Fibroblast of lung (primary cell): ENCODE measurements at regions not wholly inside any gene's neighbourhood (a gene's known extent, or its start where the extent isn't known, plus 50 kb on each side); places are given as distances from the start of the nearest gene placed in this dataset.

Experiments used
- DNase-seq, 2 donors: peaks; one replicate each; pipeline versions ENCODE4 v3.0.0 to v3.0.0-alpha.2; 2010; ENCODE audit warnings: low read depth in 2 of 2
- H2AFZ ChIP-seq: 2 replicates; pipeline ENCODE4 v1.5.1; 2012; ENCODE audit warnings: low read length, control low read depth, inconsistent platforms
- H3K27ac ChIP-seq: 2 replicates; pipeline ENCODE4 v1.5.1; 2011; ENCODE audit warnings: low read length, control low read depth; ENCODE audit not compliant: insufficient read depth
- H3K27me3 ChIP-seq: 2 replicates; pipeline ENCODE4 v1.5.1; 2011; ENCODE audit warnings: mild to moderate bottlenecking, low read length; ENCODE audit not compliant: control insufficient read depth, insufficient read depth
- H3K36me3 ChIP-seq: 2 replicates; pipeline ENCODE4 v1.5.1; 2011; ENCODE audit warnings: low read length; ENCODE audit not compliant: control insufficient read depth, insufficient read depth
- H3K4me1 ChIP-seq: 2 replicates; pipeline ENCODE4 v1.5.1; 2011; ENCODE audit warnings: low read length; ENCODE audit not compliant: control insufficient read depth, insufficient read depth; ENCODE audit errors: extremely low read depth
- H3K4me2 ChIP-seq: 2 replicates; pipeline ENCODE4 v1.5.1; 2011; ENCODE audit warnings: low read length, control low read depth; ENCODE audit not compliant: insufficient read depth; ENCODE audit errors: extremely low read depth
- H3K4me3 ChIP-seq, 4 experiments: fragments of 200-600 bp in 1 of 4; sonication (generic) in 1 of 4; replicated peaks in 1 of 4; 2 replicates each; pipeline ENCODE4 v1.5.1; 2011 to 2016; ENCODE audit warnings: low read length in 4 of 4, low read depth in 3 of 4, mild to moderate bottlenecking in 3 of 4, control low read depth in 2 of 4, inconsistent platforms in 1 of 4, mixed read lengths in 1 of 4; ENCODE audit not compliant: insufficient read depth in 1 of 4; ENCODE audit errors: control extremely low read depth in 1 of 4
- H3K79me2 ChIP-seq: 2 replicates; pipeline ENCODE4 v1.5.1; 2012; ENCODE audit warnings: mild to moderate bottlenecking, low read length, inconsistent platforms; ENCODE audit not compliant: control insufficient read depth, insufficient read depth
- H3K9ac ChIP-seq: 2 replicates; pipeline ENCODE4 v1.5.1; 2011; ENCODE audit warnings: mild to moderate bottlenecking, low read length, control low read depth; ENCODE audit not compliant: insufficient read depth
- H3K9me3 ChIP-seq: 2 replicates; pipeline ENCODE4 v1.5.1; 2012; ENCODE audit warnings: low read depth, low read length; ENCODE audit not compliant: control insufficient read depth, insufficient read depth
- H4K20me1 ChIP-seq: 2 replicates; pipeline ENCODE4 v1.5.1; 2011; ENCODE audit warnings: low read length; ENCODE audit not compliant: control insufficient read depth, insufficient read depth; ENCODE audit errors: extremely low read depth
- EZH2 ChIP-seq: IDR thresholded peaks from 2 replicates; pipeline ENCODE4 v1.5.1; 2012; ENCODE audit warnings: low read length, control low read depth, mild to moderate bottlenecking; ENCODE audit errors: missing control alignments
- TF ChIP-seq, protein P1 (sequence below), 2 donors: IDR thresholded peaks in 1 of 2; conservative IDR thresholded peaks in 1 of 2; 1 replicate in 1 of 2; 2 replicates in 1 of 2; pipeline ENCODE4 v1.5.1; 2011 to 2012; ENCODE audit warnings: low read length in 2 of 2, control low read depth in 1 of 2, inconsistent platforms in 1 of 2, low read depth in 1 of 2, mild to moderate bottlenecking in 1 of 2

- no peak overlapping the region for H2AFZ ChIP-seq
- no peaks in the 10 kb centered on the region for H3K9me3 ChIP-seq
- no peaks in the 10 kb centered on the region for H4K20me1 ChIP-seq
- H3K4me1 ChIP-seq: no peaks in the 10 kb centered on the region
- no peaks in the 10 kb centered on the region for H3K79me2 ChIP-seq
- H3K9ac ChIP-seq: no peak overlapping the region
- H3K4me3 ChIP-seq: no peak overlapping the region
- no peak overlapping the region for H3K4me2 ChIP-seq
- TF ChIP-seq, protein P1, sequence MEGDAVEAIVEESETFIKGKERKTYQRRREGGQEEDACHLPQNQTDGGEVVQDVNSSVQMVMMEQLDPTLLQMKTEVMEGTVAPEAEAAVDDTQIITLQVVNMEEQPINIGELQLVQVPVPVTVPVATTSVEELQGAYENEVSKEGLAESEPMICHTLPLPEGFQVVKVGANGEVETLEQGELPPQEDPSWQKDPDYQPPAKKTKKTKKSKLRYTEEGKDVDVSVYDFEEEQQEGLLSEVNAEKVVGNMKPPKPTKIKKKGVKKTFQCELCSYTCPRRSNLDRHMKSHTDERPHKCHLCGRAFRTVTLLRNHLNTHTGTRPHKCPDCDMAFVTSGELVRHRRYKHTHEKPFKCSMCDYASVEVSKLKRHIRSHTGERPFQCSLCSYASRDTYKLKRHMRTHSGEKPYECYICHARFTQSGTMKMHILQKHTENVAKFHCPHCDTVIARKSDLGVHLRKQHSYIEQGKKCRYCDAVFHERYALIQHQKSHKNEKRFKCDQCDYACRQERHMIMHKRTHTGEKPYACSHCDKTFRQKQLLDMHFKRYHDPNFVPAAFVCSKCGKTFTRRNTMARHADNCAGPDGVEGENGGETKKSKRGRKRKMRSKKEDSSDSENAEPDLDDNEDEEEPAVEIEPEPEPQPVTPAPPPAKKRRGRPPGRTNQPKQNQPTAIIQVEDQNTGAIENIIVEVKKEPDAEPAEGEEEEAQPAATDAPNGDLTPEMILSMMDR (conservative IDR thresholded peaks at IDR 0.05 in 1 of 2, IDR thresholded peaks at IDR 0.05 in 1 of 2; ENCODE audit: low read depth in 1 of 2, low read length in 2 of 2): no peak
- TF ChIP-seq EZH2: no peak
- no peaks in the 10 kb centered on the region for H3K36me3 ChIP-seq
- DNase-seq: no peak
- no peak overlapping the region for H3K27ac ChIP-seq
- H3K27me3 ChIP-seq: no peaks in the 10 kb centered on the region
Observed at GRCh38 chr13:70964874-70965273, 856.6 kb upstream of the KLHL1 start.

DNA sequence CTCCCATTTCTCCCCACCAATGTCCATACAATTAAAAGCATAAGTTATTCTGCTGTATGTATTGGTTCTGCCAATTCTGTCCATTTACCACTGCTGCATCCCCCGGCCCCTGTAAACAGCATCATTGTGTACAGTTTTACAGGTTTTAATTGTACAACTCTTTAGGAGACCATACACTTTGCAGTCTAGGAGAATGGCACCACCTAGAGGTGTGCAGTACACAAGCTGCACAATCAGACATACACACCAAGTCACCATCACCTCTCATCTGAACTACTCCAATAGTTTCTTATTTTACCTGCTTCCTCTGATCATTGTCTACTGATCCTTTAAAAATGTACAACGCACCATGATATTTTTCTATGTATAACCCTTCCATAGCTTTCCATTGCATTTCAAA, 855.9 kb upstream of the KLHL1 start:
- no peak overlapping the region for H3K9ac ChIP-seq
- no peaks in the 10 kb centered on the region for H3K36me3 ChIP-seq
- DNase-seq: peak in 1 of 2 donors; percentile 17
- no peaks in the 10 kb centered on the region for H3K4me1 ChIP-seq
- H3K4me2 ChIP-seq: no peak overlapping the region
- no peaks in the 10 kb centered on the region for H3K79me2 ChIP-seq
- no peaks in the 10 kb centered on the region for H3K9me3 ChIP-seq
- no peak overlapping the region for H3K27ac ChIP-seq
- H3K27me3 ChIP-seq: no peaks in the 10 kb centered on the region
- no peak overlapping the region for H3K4me3 ChIP-seq
- no peak for TF ChIP-seq EZH2
- TF ChIP-seq, protein P1 (conservative IDR thresholded peaks at IDR 0.05 in 1 of 2, IDR thresholded peaks at IDR 0.05 in 1 of 2; ENCODE audit: low read depth in 1 of 2, low read length in 2 of 2): peak in 1 of 2 donors; percentile 44
- no peak overlapping the region for H2AFZ ChIP-seq
- no peaks in the 10 kb centered on the region for H4K20me1 ChIP-seq

- DNase-seq: peak; percentile 28 to 69
Observed at GRCh38 chr13:70960841-70961443, 852.7 kb upstream of the KLHL1 start.

More at GRCh38 chr13:70960841-70961443, 852.7 kb upstream of the KLHL1 start:
- no peak for TF ChIP-seq EZH2
- TF ChIP-seq, protein P1 (conservative IDR thresholded peaks at IDR 0.05 in 1 of 2, IDR thresholded peaks at IDR 0.05 in 1 of 2; ENCODE audit: low read depth in 1 of 2, low read length in 2 of 2): peak; percentile 41 to 72
- Histone ChIP-seq H3K27me3 (no peaks in the 10 kb centered on the region), H3K27ac (no peak overlapping the region), H4K20me1 (no peaks in the 10 kb centered on the region), H3K4me3 (peak overlapping the region in 1 of 4 experiments; percentile 36), H3K36me3 (no peaks in the 10 kb centered on the region), H3K9me3 (no peaks in the 10 kb centered on the region), H2AFZ (no peak overlapping the region), H3K4me1 (no peaks in the 10 kb centered on the region), H3K4me2 (no peak overlapping the region), H3K79me2 (no peaks in the 10 kb centered on the region), H3K9ac (no peak overlapping the region)
